T-helper 17 cell (primary cell): ENCODE measurements at regions not wholly inside any gene's neighbourhood (a gene's known extent, or its start where the extent isn't known, plus 50 kb on each side); places are given as distances from the start of the nearest gene placed in this dataset.

ENCODE experiments used
- ATAC-seq: fragments of 150-1000 bp; cut with Tn5 transposase; 2 replicates; pipeline ENCODE4 v1.10.0; 2021; ENCODE audit warnings: mild to moderate bottlenecking, moderate library complexity
- DNase-seq, 3 donors: peaks; one replicate each; pipeline versions ENCODE4 v3.0.0 to v3.0.0-alpha.2; 2020 to 2021
- H3K9me3 ChIP-seq: one replicate; pipeline ENCODE4 v1.7.0; 2013; ENCODE audit warnings: low read length, mild to moderate bottlenecking; ENCODE audit not compliant: control insufficient read depth, poor library complexity, severe bottlenecking
- H3K27ac Mint-ChIP-seq: one replicate; pipeline ENCODE4 v1.8.0; 2022; ENCODE audit warnings: mild to moderate bottlenecking, moderate library complexity, mixed read lengths
- H3K27me3 Mint-ChIP-seq: one replicate; pipeline ENCODE4 v1.8.0; 2022; ENCODE audit warnings: mixed read lengths
- H3K36me3 Mint-ChIP-seq: one replicate; pipeline ENCODE4 v1.8.0; 2022; ENCODE audit warnings: low read depth, mixed read lengths
- H3K4me1 Mint-ChIP-seq: one replicate; pipeline ENCODE4 v1.8.0; 2022; ENCODE audit warnings: mild to moderate bottlenecking, mixed read lengths
- H3K4me3 Mint-ChIP-seq: one replicate; pipeline ENCODE4 v1.8.0; 2022; ENCODE audit warnings: mild to moderate bottlenecking, moderate library complexity, mixed read lengths

GRCh38 chr15:38035701-38036100, 101.3 kb downstream of the TMCO5A start:
- Mint-ChIP-seq H3K4me1 (no peaks in the 10 kb centered on the region), H3K27ac (no peak overlapping the region), H3K27me3 (peaks cover 17% of the 10 kb centered on the region), H3K36me3 (no peaks in the 10 kb centered on the region), H3K4me3 (no peak overlapping the region)
- no peak for ATAC-seq
- no peaks in the 10 kb centered on the region for H3K9me3 ChIP-seq
- no peak for DNase-seq

- H3K4me3 Mint-ChIP-seq, result no peak overlapping the region
- H3K9me3 ChIP-seq, result no peaks in the 10 kb centered on the region
- H3K27me3 Mint-ChIP-seq, result peaks cover 23% of the 10 kb centered on the region
- no peak overlapping the region for H3K27ac Mint-ChIP-seq
- no peaks in the 10 kb centered on the region for H3K36me3 Mint-ChIP-seq
- no peak for DNase-seq
- ATAC-seq, result no peak
- H3K4me1 Mint-ChIP-seq, result no peaks in the 10 kb centered on the region
Measured at GRCh38 chr15:38036790-38037338, 102.4 kb downstream of the TMCO5A start.

- Mint-ChIP-seq H3K36me3 (no peaks in the 10 kb centered on the region), H3K27me3 (peaks cover 32% of the 10 kb centered on the region), H3K27ac (no peak overlapping the region), H3K4me3 (no peak overlapping the region), H3K4me1 (no peaks in the 10 kb centered on the region)
- H3K9me3 ChIP-seq, result no peaks in the 10 kb centered on the region
- ATAC-seq, result no peak
- no peak for DNase-seq
Measured at GRCh38 chr15:38038659-38039442, 104.4 kb downstream of the TMCO5A start.

DNA sequence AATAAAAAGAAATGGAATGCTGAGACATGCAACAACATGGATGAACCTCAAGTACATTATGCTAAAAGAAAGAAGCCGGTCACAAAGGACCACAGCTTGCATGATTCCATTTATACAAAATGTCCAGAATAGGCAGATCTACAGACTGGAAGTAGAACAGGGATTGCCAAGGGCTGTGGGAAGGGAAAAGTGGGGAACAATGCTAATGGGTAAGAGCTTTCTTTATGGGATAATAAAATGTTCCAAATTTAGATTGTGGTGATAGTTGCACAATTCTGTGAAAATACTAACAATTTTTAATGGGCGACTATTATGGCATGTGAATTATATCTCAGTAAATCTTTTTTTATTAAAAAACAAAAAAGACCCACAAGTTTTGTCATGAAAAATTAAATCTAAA, 106.2 kb downstream of the TMCO5A start:
- H3K9me3 ChIP-seq, result no peaks in the 10 kb centered on the region
- Mint-ChIP-seq H3K27me3 (peaks cover 25% of the 10 kb centered on the region), H3K27ac (no peak overlapping the region), H3K36me3 (no peaks in the 10 kb centered on the region), H3K4me1 (no peaks in the 10 kb centered on the region), H3K4me3 (no peak overlapping the region)
- ATAC-seq (no peak), DNase-seq (no peak)

DNA sequence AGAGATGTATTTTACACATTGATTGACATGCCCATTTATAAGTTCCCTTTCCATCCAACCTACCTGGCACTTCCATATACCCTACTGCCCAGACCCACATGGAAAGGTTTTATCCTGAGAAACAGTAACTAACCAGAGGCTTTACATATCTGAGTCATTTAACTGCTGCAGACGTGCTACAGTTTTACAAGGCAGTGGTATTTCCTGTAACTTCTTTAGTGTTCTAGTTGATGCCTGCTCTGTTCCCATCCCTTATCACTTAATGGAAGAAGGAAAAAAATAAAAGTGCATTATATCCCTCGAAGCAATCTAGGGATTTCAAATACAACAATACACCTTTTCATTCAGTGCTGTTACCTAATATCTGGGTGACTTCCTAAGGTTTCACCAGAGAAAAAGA, 107.1 kb downstream of the TMCO5A start:
- no peak for DNase-seq
- H3K4me1 Mint-ChIP-seq, result no peaks in the 10 kb centered on the region
- H3K27me3 Mint-ChIP-seq, result peaks cover 24% of the 10 kb centered on the region
- no peak overlapping the region for H3K4me3 Mint-ChIP-seq
- no peaks in the 10 kb centered on the region for H3K36me3 Mint-ChIP-seq
- H3K9me3 ChIP-seq, result no peaks in the 10 kb centered on the region
- no peak overlapping the region for H3K27ac Mint-ChIP-seq
- ATAC-seq, result no peak

DNA sequence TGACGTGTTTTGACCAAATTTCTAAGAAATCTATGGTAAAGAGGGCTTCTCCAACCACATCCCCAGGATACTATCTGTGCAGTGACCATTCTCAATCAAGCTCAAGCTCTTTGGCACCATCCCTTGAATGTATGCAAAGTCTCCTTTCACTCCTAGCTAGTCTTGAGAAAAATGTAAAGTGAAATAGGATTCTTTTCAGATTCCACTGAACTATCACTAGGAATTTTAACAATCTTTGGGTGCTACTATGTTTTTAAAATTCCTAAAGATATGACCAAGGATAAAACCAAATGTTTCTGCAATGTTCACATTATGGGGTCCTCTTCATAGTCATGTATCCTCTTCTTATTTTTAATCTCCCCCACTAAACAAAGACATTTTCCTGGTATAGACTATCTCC, 107.8 kb downstream of the TMCO5A start:
- Mint-ChIP-seq H3K4me3 (no peak overlapping the region), H3K27me3 (peaks cover 17% of the 10 kb centered on the region), H3K27ac (no peak overlapping the region), H3K36me3 (no peaks in the 10 kb centered on the region), H3K4me1 (no peaks in the 10 kb centered on the region)
- ATAC-seq (no peak), DNase-seq (no peak)
- H3K9me3 ChIP-seq, result no peaks in the 10 kb centered on the region

DNA sequence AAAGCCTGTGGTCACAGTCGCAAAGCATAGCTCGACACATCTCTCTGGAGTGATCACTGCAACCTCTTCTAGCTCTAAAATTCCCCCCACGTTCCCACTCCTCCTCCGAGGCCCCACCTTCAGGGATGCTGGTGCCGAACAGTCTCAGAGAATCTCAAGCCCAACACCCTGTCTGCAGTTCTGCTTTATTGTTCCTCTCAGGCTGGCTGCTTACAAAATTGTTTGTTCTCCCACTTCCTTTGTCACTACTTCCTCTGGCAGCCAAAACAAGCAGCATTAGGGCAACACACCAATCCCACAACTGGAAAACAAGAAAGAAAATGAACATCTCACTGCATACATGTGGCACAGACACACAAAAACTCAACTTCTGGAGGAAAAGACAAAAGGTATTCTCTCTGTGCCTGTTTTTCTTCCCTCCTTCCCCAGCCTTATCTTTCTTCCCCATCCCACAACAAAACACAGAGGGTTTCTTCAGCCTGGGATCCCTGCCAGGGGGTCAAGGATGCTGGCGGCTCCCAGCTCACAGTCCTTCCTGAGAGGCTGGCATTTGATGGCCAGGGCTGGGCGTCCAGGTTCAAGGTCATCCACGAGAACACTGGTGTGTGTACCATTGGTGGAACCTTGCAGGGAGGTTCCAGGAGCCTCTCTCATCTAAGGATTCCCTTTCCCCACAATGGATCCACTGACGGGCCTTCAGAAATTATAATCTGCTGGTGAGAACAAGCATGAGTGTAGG, 108.4 kb downstream of the TMCO5A start:
- no peaks in the 10 kb centered on the region for H3K9me3 ChIP-seq
- ATAC-seq (no peak), DNase-seq (no peak)
- no peaks in the 10 kb centered on the region for H3K36me3 Mint-ChIP-seq
- H3K27ac Mint-ChIP-seq, result no peak overlapping the region
- no peak overlapping the region for H3K4me3 Mint-ChIP-seq
- H3K4me1 Mint-ChIP-seq, result no peaks in the 10 kb centered on the region
- peaks cover 14% of the 10 kb centered on the region for H3K27me3 Mint-ChIP-seq

- no peaks in the 10 kb centered on the region for H3K36me3 Mint-ChIP-seq
- peaks cover 4% of the 10 kb centered on the region for H3K4me1 Mint-ChIP-seq
- peaks cover 13% of the 10 kb centered on the region for H3K27me3 Mint-ChIP-seq
- DNase-seq (no peak), ATAC-seq (no peak)
- H3K27ac Mint-ChIP-seq, result no peak overlapping the region
- no peak overlapping the region for H3K4me3 Mint-ChIP-seq
- no peaks in the 10 kb centered on the region for H3K9me3 ChIP-seq
Measured at GRCh38 chr15:38046257-38047051, 112.0 kb downstream of the TMCO5A start.

DNA sequence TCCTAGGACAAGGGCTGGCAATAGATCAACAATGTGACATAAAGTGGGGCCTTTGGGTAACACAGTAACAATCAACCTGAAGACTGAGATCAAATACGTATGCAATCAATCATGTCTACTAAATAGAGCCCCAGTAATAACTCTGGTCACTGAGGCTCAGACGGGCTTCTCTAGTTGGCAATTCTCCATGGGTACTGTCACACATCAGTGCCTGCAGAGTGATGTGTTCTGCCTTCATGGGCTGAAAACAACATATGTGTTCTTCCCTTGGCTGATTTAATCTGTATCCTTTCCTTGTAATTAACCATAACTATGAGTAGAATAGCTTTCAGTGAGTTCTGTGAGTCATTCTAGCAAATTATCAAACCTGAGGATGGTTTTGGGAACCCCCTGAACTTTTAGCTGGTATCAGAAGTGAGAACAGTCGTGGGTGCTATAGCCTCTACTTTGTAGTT, 113.6 kb downstream of the TMCO5A start:
- Mint-ChIP-seq H3K4me3 (no peak overlapping the region), H3K4me1 (peaks cover 4% of the 10 kb centered on the region), H3K27ac (no peak overlapping the region), H3K27me3 (peaks cover 1% of the 10 kb centered on the region), H3K36me3 (no peaks in the 10 kb centered on the region)
- no peaks in the 10 kb centered on the region for H3K9me3 ChIP-seq
- DNase-seq (no peak), ATAC-seq (no peak)

DNA sequence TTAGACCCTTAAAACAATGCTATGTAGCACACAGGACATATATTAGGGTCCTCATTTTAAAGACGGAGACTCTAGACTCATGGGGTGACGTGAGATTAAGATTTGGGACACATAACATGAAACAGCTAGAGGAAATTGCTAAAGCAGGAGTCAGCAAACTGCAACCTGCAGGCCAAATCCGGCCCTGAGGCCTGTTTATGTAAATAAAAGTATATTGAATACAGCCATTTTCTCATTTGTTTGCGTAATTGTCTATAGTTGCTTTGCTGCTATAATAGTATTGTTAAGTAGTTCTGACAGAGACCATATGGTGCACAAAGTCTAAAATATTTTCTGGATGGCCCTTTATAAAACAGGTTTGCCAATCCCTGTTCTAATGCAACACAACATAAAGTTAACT, 115.5 kb downstream of the TMCO5A start:
- Mint-ChIP-seq H3K4me1 (peaks cover 4% of the 10 kb centered on the region), H3K27ac (no peak overlapping the region), H3K27me3 (no peaks in the 10 kb centered on the region), H3K4me3 (no peak overlapping the region), H3K36me3 (no peaks in the 10 kb centered on the region)
- no peaks in the 10 kb centered on the region for H3K9me3 ChIP-seq
- DNase-seq, result no peak
- no peak for ATAC-seq

DNA sequence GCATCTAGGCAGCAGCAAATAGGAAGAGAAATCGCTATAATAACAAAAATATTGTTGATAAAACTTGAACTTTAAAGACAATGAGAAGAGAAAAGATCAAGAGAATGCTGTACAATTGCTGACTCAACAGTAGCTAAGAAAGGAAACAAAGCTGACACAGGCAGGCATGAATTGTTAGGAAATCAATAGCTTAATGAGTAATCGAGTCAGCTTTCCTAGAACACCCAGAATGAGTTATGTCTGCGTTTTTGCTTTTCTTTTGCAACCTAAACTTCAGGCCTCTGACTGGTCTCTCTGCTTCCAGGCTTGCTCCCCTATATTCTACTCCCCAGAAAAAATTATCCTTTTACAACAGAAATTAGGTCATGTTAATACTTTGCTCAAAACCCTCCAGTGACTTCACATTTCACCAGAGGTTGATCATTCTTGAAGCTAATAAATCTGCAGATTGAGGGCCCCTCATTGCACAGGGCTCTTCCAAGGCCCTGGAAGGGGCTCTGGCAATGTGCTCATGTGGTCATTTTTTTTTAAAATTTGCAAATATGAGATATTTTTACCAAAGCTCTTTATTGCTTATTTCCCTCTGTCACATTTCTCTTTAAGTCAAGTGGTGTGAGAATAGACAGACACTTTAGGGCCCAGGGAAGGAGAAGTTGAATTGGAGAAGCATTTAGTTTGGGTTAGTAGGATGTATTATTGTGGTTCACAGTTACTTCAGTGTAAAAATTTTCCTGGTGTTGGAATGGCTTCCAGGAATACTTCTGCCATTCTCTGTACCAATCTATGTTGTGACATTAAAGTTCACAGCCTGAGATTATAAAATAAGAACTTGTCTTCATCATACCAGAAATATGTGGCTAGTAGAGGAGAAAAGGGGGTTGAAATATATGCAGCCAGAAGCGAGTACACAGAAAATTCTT, 116.3 kb downstream of the TMCO5A start:
- H3K9me3 ChIP-seq, result no peaks in the 10 kb centered on the region
- no peak for DNase-seq
- Mint-ChIP-seq H3K4me1 (peaks cover 4% of the 10 kb centered on the region), H3K4me3 (no peak overlapping the region), H3K27me3 (peaks cover 8% of the 10 kb centered on the region), H3K36me3 (no peaks in the 10 kb centered on the region), H3K27ac (no peak overlapping the region)
- ATAC-seq, result no peak

GRCh38 chr15:38053205-38053604, 118.8 kb downstream of the TMCO5A start:
- H3K27me3 Mint-ChIP-seq, result peaks cover 15% of the 10 kb centered on the region
- H3K36me3 Mint-ChIP-seq, result no peaks in the 10 kb centered on the region
- no peak for DNase-seq
- no peak for ATAC-seq
- H3K4me3 Mint-ChIP-seq, result no peak overlapping the region
- peaks cover 4% of the 10 kb centered on the region for H3K4me1 Mint-ChIP-seq
- H3K27ac Mint-ChIP-seq, result no peak overlapping the region
- no peaks in the 10 kb centered on the region for H3K9me3 ChIP-seq
